Keratinocyte (primary cell): ENCODE measurements at regions not wholly inside any gene's neighbourhood (a gene's known extent, or its start where the extent isn't known, plus 50 kb on each side); places are given as distances from the start of the nearest gene placed in this dataset.

Experiments used
- EZH2 ChIP-seq: IDR thresholded peaks from one replicate; pipeline ENCODE4 v1.6.1; 2012; ENCODE audit warnings: inconsistent platforms, mild to moderate bottlenecking, low read length, moderate library complexity
- TF ChIP-seq, protein P1 (sequence below), 3 experiments: IDR thresholded peaks in 1 of 3; conservative IDR thresholded peaks in 1 of 3; optimal IDR thresholded peaks in 1 of 3; 2 replicates in 2 of 3; 3 replicates in 1 of 3; pipeline versions ENCODE3 to v1.5.1; 2011; ENCODE audit warnings: low read length in 3 of 3, mild to moderate bottlenecking in 3 of 3, moderate library complexity in 2 of 3, control low read depth in 1 of 3, inconsistent platforms in 1 of 3; ENCODE audit not compliant: insufficient read depth in 2 of 3; ENCODE audit errors: extremely low read depth in 1 of 3

DNA sequence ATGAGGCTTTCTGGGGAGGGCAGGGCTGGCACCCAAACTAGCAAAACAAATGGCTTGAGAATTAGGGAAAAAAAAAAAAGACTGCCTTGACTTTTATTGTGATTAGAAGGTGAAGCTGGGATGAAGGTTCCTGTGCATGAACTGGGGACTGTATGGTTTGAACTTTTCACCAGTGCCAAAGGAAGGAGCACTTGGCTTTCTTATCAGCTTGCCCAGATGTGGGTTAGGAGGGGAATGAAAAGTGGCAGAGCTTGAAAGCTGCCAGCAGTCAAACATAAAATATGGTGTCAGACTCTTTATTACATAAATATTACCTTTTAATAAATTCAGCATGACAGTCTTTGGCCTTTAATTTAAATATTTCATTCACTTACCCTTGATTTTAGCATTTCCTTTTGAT lies 182.5 kb downstream of the PSAT1 start:
- TF ChIP-seq, protein P1, sequence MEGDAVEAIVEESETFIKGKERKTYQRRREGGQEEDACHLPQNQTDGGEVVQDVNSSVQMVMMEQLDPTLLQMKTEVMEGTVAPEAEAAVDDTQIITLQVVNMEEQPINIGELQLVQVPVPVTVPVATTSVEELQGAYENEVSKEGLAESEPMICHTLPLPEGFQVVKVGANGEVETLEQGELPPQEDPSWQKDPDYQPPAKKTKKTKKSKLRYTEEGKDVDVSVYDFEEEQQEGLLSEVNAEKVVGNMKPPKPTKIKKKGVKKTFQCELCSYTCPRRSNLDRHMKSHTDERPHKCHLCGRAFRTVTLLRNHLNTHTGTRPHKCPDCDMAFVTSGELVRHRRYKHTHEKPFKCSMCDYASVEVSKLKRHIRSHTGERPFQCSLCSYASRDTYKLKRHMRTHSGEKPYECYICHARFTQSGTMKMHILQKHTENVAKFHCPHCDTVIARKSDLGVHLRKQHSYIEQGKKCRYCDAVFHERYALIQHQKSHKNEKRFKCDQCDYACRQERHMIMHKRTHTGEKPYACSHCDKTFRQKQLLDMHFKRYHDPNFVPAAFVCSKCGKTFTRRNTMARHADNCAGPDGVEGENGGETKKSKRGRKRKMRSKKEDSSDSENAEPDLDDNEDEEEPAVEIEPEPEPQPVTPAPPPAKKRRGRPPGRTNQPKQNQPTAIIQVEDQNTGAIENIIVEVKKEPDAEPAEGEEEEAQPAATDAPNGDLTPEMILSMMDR (optimal IDR thresholded peaks at IDR 0.05 in 1 of 3, IDR thresholded peaks at IDR 0.05 in 1 of 3, conservative IDR thresholded peaks at IDR 0.05 in 1 of 3; ENCODE audit: extremely low read depth in 1 of 3, insufficient read depth in 2 of 3, low read length in 3 of 3), result no peak
- TF ChIP-seq EZH2, result no peak
